ENCODE measurements at regions not wholly inside any gene's neighbourhood (a gene's known extent, or its start where the extent isn't known, plus 50 kb on each side); places are given as distances from the start of the nearest gene placed in this dataset.

DNA sequence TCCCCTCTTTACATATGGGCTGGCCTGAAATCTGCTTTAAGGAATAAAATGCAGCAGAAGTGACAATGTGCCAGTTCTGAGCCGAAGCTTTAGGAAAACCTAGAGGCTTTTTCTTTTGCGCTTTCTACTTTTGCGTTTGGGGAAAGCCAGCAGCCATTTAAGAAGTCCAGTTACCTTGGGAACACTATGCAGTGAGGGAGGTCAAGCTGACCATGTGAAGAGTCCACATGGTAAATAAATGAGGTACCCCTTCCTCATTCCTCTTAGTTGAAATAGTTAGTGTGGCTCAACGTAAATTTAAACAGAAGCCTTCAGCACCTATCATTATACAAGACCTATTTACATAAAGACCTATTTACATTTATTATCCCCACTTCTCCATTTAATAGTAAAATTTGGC is 78.5 kb downstream of the TFPI2 start:
- H3K9me3 ChIP-seq (ENCODE audit: control insufficient read depth, insufficient read depth, low read depth, low read length), result no peaks in the 10 kb centered on the region
- POLR2A ChIA-PET, result no interaction called here
- no peak overlapping the region for H3K27ac ChIP-seq (ENCODE audit: low read length)
- no peaks in the 10 kb centered on the region for H3K4me1 ChIP-seq (ENCODE audit: control insufficient read depth, insufficient read depth, low read length)
- H3K36me3 ChIP-seq (ENCODE audit: control insufficient read depth, insufficient read depth, low read length), result no peaks in the 10 kb centered on the region
- no peak for DNase-seq (ENCODE audit: low read depth, low spot score)
- CTCF ChIA-PET, result no interaction called here
- TF ChIP-seq TCF7L2 (IDR thresholded peaks at IDR 0.05; ENCODE audit: low read depth, low read length) (no peak), SIN3A (IDR thresholded peaks at IDR 0.05; ENCODE audit: borderline replicate concordance, insufficient read depth, low read depth, low read length) (no peak), POLR2AphosphoS5 (IDR thresholded peaks at IDR 0.05; ENCODE audit: low read depth, low read length) (no peak)
- TF ChIP-seq, protein P1, sequence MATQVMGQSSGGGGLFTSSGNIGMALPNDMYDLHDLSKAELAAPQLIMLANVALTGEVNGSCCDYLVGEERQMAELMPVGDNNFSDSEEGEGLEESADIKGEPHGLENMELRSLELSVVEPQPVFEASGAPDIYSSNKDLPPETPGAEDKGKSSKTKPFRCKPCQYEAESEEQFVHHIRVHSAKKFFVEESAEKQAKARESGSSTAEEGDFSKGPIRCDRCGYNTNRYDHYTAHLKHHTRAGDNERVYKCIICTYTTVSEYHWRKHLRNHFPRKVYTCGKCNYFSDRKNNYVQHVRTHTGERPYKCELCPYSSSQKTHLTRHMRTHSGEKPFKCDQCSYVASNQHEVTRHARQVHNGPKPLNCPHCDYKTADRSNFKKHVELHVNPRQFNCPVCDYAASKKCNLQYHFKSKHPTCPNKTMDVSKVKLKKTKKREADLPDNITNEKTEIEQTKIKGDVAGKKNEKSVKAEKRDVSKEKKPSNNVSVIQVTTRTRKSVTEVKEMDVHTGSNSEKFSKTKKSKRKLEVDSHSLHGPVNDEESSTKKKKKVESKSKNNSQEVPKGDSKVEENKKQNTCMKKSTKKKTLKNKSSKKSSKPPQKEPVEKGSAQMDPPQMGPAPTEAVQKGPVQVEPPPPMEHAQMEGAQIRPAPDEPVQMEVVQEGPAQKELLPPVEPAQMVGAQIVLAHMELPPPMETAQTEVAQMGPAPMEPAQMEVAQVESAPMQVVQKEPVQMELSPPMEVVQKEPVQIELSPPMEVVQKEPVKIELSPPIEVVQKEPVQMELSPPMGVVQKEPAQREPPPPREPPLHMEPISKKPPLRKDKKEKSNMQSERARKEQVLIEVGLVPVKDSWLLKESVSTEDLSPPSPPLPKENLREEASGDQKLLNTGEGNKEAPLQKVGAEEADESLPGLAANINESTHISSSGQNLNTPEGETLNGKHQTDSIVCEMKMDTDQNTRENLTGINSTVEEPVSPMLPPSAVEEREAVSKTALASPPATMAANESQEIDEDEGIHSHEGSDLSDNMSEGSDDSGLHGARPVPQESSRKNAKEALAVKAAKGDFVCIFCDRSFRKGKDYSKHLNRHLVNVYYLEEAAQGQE (IDR thresholded peaks at IDR 0.05; ENCODE audit: insufficient read depth in 1 of 2, low read depth in 2 of 2, low read length in 1 of 2), result no peak
- TF ChIP-seq, protein P2, sequence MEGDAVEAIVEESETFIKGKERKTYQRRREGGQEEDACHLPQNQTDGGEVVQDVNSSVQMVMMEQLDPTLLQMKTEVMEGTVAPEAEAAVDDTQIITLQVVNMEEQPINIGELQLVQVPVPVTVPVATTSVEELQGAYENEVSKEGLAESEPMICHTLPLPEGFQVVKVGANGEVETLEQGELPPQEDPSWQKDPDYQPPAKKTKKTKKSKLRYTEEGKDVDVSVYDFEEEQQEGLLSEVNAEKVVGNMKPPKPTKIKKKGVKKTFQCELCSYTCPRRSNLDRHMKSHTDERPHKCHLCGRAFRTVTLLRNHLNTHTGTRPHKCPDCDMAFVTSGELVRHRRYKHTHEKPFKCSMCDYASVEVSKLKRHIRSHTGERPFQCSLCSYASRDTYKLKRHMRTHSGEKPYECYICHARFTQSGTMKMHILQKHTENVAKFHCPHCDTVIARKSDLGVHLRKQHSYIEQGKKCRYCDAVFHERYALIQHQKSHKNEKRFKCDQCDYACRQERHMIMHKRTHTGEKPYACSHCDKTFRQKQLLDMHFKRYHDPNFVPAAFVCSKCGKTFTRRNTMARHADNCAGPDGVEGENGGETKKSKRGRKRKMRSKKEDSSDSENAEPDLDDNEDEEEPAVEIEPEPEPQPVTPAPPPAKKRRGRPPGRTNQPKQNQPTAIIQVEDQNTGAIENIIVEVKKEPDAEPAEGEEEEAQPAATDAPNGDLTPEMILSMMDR (IDR thresholded peaks at IDR 0.05), result no peak
- in situ Hi-C loops (cut with HindIII; ENCODE audit: low pct_unique_long_range_greater_than_20kb, low sequenced_read_pairs), result no loop called here
- no peaks in the 10 kb centered on the region for H3K27me3 ChIP-seq (ENCODE audit: control insufficient read depth, insufficient read depth, low read length)
- BruUV-seq (replicated peaks), result no TSS peak
- H3K4me3 ChIP-seq (ENCODE audit: low read depth in 2 of 2, low read length in 2 of 2), result no peak overlapping the region
- no peak for ATAC-seq
- intact Hi-C loops (cut with micrococcal nuclease; ENCODE audit: unreplicated experiment), result no loop called here

DNA sequence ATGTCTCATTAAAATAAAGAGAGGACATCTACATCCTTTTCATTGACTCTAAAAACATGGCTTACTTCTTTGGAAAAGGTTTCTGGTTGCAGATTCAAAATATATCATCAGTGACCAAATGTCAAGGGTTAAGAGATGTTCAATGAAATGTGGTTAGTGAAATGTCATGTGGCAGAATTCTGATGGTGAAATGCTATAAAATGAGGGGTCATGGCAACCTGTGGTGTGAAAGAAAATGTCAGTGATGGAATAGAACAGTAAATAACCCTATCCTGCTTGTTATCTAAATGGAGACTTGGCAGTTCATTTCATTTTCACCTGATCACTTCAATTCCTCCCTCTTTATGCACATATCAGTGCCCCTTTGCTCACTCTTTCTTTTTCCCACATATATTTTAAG is 79.4 kb downstream of the TFPI2 start:
- BruUV-seq (replicated peaks), result no TSS peak
- DNase-seq (ENCODE audit: low read depth, low spot score) (no peak), ATAC-seq (no peak)
- ChIA-PET POLR2A (no interaction called here), CTCF (no interaction called here)
- no peaks in the 10 kb centered on the region for H3K9me3 ChIP-seq (ENCODE audit: control insufficient read depth, insufficient read depth, low read depth, low read length)
- H3K27ac ChIP-seq (ENCODE audit: low read length), result no peak overlapping the region
- H3K36me3 ChIP-seq (ENCODE audit: control insufficient read depth, insufficient read depth, low read length), result no peaks in the 10 kb centered on the region
- TF ChIP-seq, protein P2 (IDR thresholded peaks at IDR 0.05), result no peak
- TF ChIP-seq POLR2AphosphoS5 (IDR thresholded peaks at IDR 0.05; ENCODE audit: low read depth, low read length) (no peak), SIN3A (IDR thresholded peaks at IDR 0.05; ENCODE audit: borderline replicate concordance, insufficient read depth, low read depth, low read length) (no peak), TCF7L2 (IDR thresholded peaks at IDR 0.05; ENCODE audit: low read depth, low read length) (no peak)
- TF ChIP-seq, protein P1 (IDR thresholded peaks at IDR 0.05; ENCODE audit: insufficient read depth in 1 of 2, low read depth in 2 of 2, low read length in 1 of 2), result no peak
- H3K4me3 ChIP-seq (ENCODE audit: low read depth in 2 of 2, low read length in 2 of 2), result no peak overlapping the region
- intact Hi-C loops (cut with micrococcal nuclease; ENCODE audit: unreplicated experiment), result no loop called here
- in situ Hi-C loops (cut with HindIII; ENCODE audit: low pct_unique_long_range_greater_than_20kb, low sequenced_read_pairs), result no loop called here
- no peaks in the 10 kb centered on the region for H3K27me3 ChIP-seq (ENCODE audit: control insufficient read depth, insufficient read depth, low read length)
- H3K4me1 ChIP-seq (ENCODE audit: control insufficient read depth, insufficient read depth, low read length), result no peaks in the 10 kb centered on the region
